ENCODE measurements at regions not wholly inside any gene's neighbourhood (a gene's known extent, or its start where the extent isn't known, plus 50 kb on each side); places are given as distances from the start of the nearest gene placed in this dataset.

GRCh38 chr4:153974452-153974851, 185.6 kb upstream of the SFRP2 start:
- TF ChIP-seq TCF7L2 (IDR thresholded peaks at IDR 0.05; ENCODE audit: low read depth, low read length) (no peak), POLR2AphosphoS5 (IDR thresholded peaks at IDR 0.05; ENCODE audit: low read depth, low read length) (no peak), SIN3A (IDR thresholded peaks at IDR 0.05; ENCODE audit: borderline replicate concordance, insufficient read depth, low read depth, low read length) (no peak), CTCF (IDR thresholded peaks at IDR 0.05) (no peak), REST (IDR thresholded peaks at IDR 0.05; ENCODE audit: insufficient read depth in 1 of 2, low read depth in 2 of 2, low read length in 1 of 2) (no peak)
- no peak for DNase-seq (ENCODE audit: low read depth, low spot score)
- H3K27ac ChIP-seq (ENCODE audit: low read length) = no peak overlapping the region
- H3K9me3 ChIP-seq (ENCODE audit: control insufficient read depth, insufficient read depth, low read depth, low read length) = no peaks in the 10 kb centered on the region
- no peaks in the 10 kb centered on the region for H3K27me3 ChIP-seq (ENCODE audit: control insufficient read depth, insufficient read depth, low read length)
- intact Hi-C loops (cut with micrococcal nuclease; ENCODE audit: unreplicated experiment) (no loop called here), in situ Hi-C loops (cut with HindIII; ENCODE audit: low pct_unique_long_range_greater_than_20kb, low sequenced_read_pairs) (no loop called here)
- H3K4me1 ChIP-seq (ENCODE audit: control insufficient read depth, insufficient read depth, low read length) = no peaks in the 10 kb centered on the region
- ChIA-PET CTCF (no interaction called here), POLR2A (no interaction called here)
- H3K4me3 ChIP-seq (ENCODE audit: low read depth in 2 of 2, low read length in 2 of 2) = no peak overlapping the region
- no peaks in the 10 kb centered on the region for H3K36me3 ChIP-seq (ENCODE audit: control insufficient read depth, insufficient read depth, low read length)
- no peak for ATAC-seq
- no TSS peak for BruUV-seq (replicated peaks)

- in situ Hi-C loops (cut with HindIII; ENCODE audit: low pct_unique_long_range_greater_than_20kb, low sequenced_read_pairs) = no loop called here
- Histone ChIP-seq H3K36me3 (ENCODE audit: control insufficient read depth, insufficient read depth, low read length) (no peaks in the 10 kb centered on the region), H3K27ac (ENCODE audit: low read length) (no peak overlapping the region), H3K27me3 (ENCODE audit: control insufficient read depth, insufficient read depth, low read length) (no peaks in the 10 kb centered on the region), H3K4me3 (ENCODE audit: low read depth in 2 of 2, low read length in 2 of 2) (no peak overlapping the region), H3K4me1 (ENCODE audit: control insufficient read depth, insufficient read depth, low read length) (no peaks in the 10 kb centered on the region), H3K9me3 (ENCODE audit: control insufficient read depth, insufficient read depth, low read depth, low read length) (no peaks in the 10 kb centered on the region)
- ATAC-seq (no peak), DNase-seq (ENCODE audit: low read depth, low spot score) (no peak)
- ChIA-PET CTCF (no interaction called here), POLR2A (no interaction called here)
- no peak for TF ChIP-seq REST (IDR thresholded peaks at IDR 0.05; ENCODE audit: insufficient read depth in 1 of 2, low read depth in 2 of 2, low read length in 1 of 2)
- TF ChIP-seq TCF7L2 (IDR thresholded peaks at IDR 0.05; ENCODE audit: low read depth, low read length) = no peak
- no peak for TF ChIP-seq CTCF (IDR thresholded peaks at IDR 0.05)
- no peak for TF ChIP-seq SIN3A (IDR thresholded peaks at IDR 0.05; ENCODE audit: borderline replicate concordance, insufficient read depth, low read depth, low read length)
- TF ChIP-seq POLR2AphosphoS5 (IDR thresholded peaks at IDR 0.05; ENCODE audit: low read depth, low read length) = no peak
- BruUV-seq (replicated peaks) = no TSS peak
- intact Hi-C loops (cut with micrococcal nuclease; ENCODE audit: unreplicated experiment) = no loop called here
Measured at GRCh38 chr4:153973942-153974341, 185.1 kb upstream of the SFRP2 start.
